Left ventricle myocardium superior (tissue), 1 donor: ENCODE measurements at regions not wholly inside any gene's neighbourhood (a gene's known extent, or its start where the extent isn't known, plus 50 kb on each side); places are given as distances from the start of the nearest gene placed in this dataset.

Experiments used
- ATAC-seq: fragments of 200-7000 bp; cut with Tn5 transposase; one replicate; pipeline ENCODE4 v1.9.1; 2020; ENCODE audit warnings: mild to moderate bottlenecking, moderate library complexity
- DNase-seq: peaks from one replicate; pipeline ENCODE4 v3.0.0-alpha.2; 2020
- intact Hi-C: fragments of 100-400 bp; cut with micrococcal nuclease; formaldehyde crosslinking; loops from one replicate; pipeline ENCODE4 v1.11.0; 2022
- donor health status: DM: no; HTN: yes; CAD: no; lungs with severe emphysema.

- ATAC-seq (no peak), DNase-seq (no peak)
- intact Hi-C loops = no loop called here
These were observed 353.8 kb downstream of the PREX1 start for GRCh38 chr20:48474022-48474421.

- DNase-seq (no peak), ATAC-seq (no peak)
- intact Hi-C loops = no loop called here
These were observed 355.9 kb downstream of the PREX1 start for GRCh38 chr20:48471759-48472408.

- ATAC-seq (no peak), DNase-seq (no peak)
- intact Hi-C loops = no loop called here
These were observed 356.6 kb downstream of the PREX1 start for GRCh38 chr20:48471176-48471575.

- intact Hi-C loops = no loop called here
- DNase-seq (no peak), ATAC-seq (no peak)
These were observed 357.7 kb downstream of the PREX1 start for GRCh38 chr20:48470141-48470540.

GRCh38 chr20:48469026-48469425 lies 358.8 kb downstream of the PREX1 start:
- ATAC-seq (no peak), DNase-seq (no peak)
- intact Hi-C loops = no loop called here

- no peak for ATAC-seq
- intact Hi-C loops = no loop called here
- no peak for DNase-seq
These were observed 359.2 kb downstream of the PREX1 start for GRCh38 chr20:48468571-48468970.

- intact Hi-C loops = no loop called here
- DNase-seq (no peak), ATAC-seq (no peak)
These were observed 360.2 kb downstream of the PREX1 start for GRCh38 chr20:48467622-48468021.

GRCh38 chr20:48465271-48465670 lies 362.5 kb downstream of the PREX1 start:
- DNase-seq = no peak
- no peak for ATAC-seq
- intact Hi-C loops = no loop called here

- ATAC-seq (peak; percentile 21), DNase-seq (no peak)
- intact Hi-C loops = no loop called here
These were observed 363.9 kb downstream of the PREX1 start for GRCh38 chr20:48463916-48464315.

GRCh38 chr20:48463096-48463720 lies 364.6 kb downstream of the PREX1 start:
- intact Hi-C loops = no loop called here
- no peak for ATAC-seq
- DNase-seq = no peak

GRCh38 chr20:48461735-48462119 lies 366.1 kb downstream of the PREX1 start:
- DNase-seq = no peak
- ATAC-seq = no peak
- intact Hi-C loops = no loop called here

- ATAC-seq (no peak), DNase-seq (no peak)
- intact Hi-C loops = no loop called here
These were observed 366.6 kb downstream of the PREX1 start for GRCh38 chr20:48461091-48461734.

GRCh38 chr20:48460681-48461080 lies 367.1 kb downstream of the PREX1 start:
- intact Hi-C loops = no loop called here
- DNase-seq = no peak
- ATAC-seq = no peak

GRCh38 chr20:48459722-48460395 lies 367.9 kb downstream of the PREX1 start:
- DNase-seq (no peak), ATAC-seq (no peak)
- intact Hi-C loops = no loop called here

GRCh38 chr20:48458601-48459385 lies 369.0 kb downstream of the PREX1 start:
- no peak for ATAC-seq
- no peak for DNase-seq
- intact Hi-C loops = no loop called here

- DNase-seq (no peak), ATAC-seq (no peak)
- intact Hi-C loops = no loop called here
These were observed 369.8 kb downstream of the PREX1 start for GRCh38 chr20:48458003-48458377.

GRCh38 chr20:48457193-48458002 lies 370.4 kb downstream of the PREX1 start:
- ATAC-seq (no peak), DNase-seq (no peak)
- intact Hi-C loops = no loop called here

GRCh38 chr20:48456366-48457192 lies 371.2 kb downstream of the PREX1 start:
- no peak for DNase-seq
- no peak for ATAC-seq
- intact Hi-C loops = no loop called here
